Suprapubic skin (tissue), 4 donors: ENCODE measurements at regions not wholly inside any gene's neighbourhood (a gene's known extent, or its start where the extent isn't known, plus 50 kb on each side); places are given as distances from the start of the nearest gene placed in this dataset.

Experiments
- DNase-seq, 2 donors: peaks; one replicate each; pipeline ENCODE4 v3.0.0-alpha.2; 2019; ENCODE audit warnings: low spot score in 2 of 2
- H3K27ac ChIP-seq: fragments of 200-600 bp; sonication (generic); one replicate; pipeline ENCODE4 v1.5.1; 2019
- H3K27me3 ChIP-seq: fragments of 200-600 bp; sonication (generic); one replicate; pipeline ENCODE4 v1.5.1; 2019
- H3K36me3 ChIP-seq: fragments of 200-600 bp; sonication (generic); one replicate; pipeline ENCODE4 v1.5.1; 2019
- H3K4me1 ChIP-seq: fragments of 200-600 bp; sonication (generic); one replicate; pipeline ENCODE4 v1.5.1; 2019
- H3K4me3 ChIP-seq: fragments of 200-600 bp; sonication (generic); one replicate; pipeline ENCODE4 v1.5.1; 2019; ENCODE audit warnings: mild to moderate bottlenecking
- H3K9me3 ChIP-seq: fragments of 200-600 bp; sonication (generic); one replicate; pipeline ENCODE4 v1.5.1; 2019
- CTCF ChIP-seq, 2 donors: fragments of 200-600 bp in 1 of 2; fragments of 450-650 bp in 1 of 2; sonication (generic) in 1 of 2; IDR thresholded peaks; one replicate each; pipeline ENCODE4 v1.5.1; 2016 to 2019; ENCODE audit warnings: antibody characterized with exemption in 2 of 2, mild to moderate bottlenecking in 1 of 2, moderate library complexity in 1 of 2
- EP300 ChIP-seq: sonication (generic); formaldehyde crosslinking; IDR thresholded peaks from one replicate; pipeline ENCODE4 v1.6.1; 2017; ENCODE audit warnings: antibody characterized with exemption
- POLR2A ChIP-seq, 2 donors: fragments of 450-650 bp; IDR thresholded peaks; one replicate each; pipeline ENCODE4 v1.6.1; 2017; ENCODE audit warnings: antibody characterized with exemption in 2 of 2, mild to moderate bottlenecking in 2 of 2, moderate library complexity in 2 of 2
- POLR2AphosphoS5 ChIP-seq, 3 donors: sonication (generic); formaldehyde crosslinking; IDR thresholded peaks; one replicate each; pipeline ENCODE4 v1.6.1; 2017; ENCODE audit warnings: antibody characterized with exemption in 3 of 3
- WGBS: methylation state at CpG from one replicate; pipeline ENCODE4 v1.1.5; 2018; 5-methylcytosine and 5-hydroxymethylcytosine counted together

GRCh38 chr6:67094431-67094946, 1387.5 kb upstream of the EYS start:
- 57% methylated on average over 3 of the region's 3 CpGs for WGBS
- TF ChIP-seq POLR2AphosphoS5 (IDR thresholded peaks at IDR 0.05): no peak
- no peak for TF ChIP-seq POLR2A (IDR thresholded peaks at IDR 0.05)
- TF ChIP-seq CTCF (IDR thresholded peaks at IDR 0.05): no peak
- TF ChIP-seq EP300: no peak
- H3K9me3 ChIP-seq: no peaks in the 10 kb centered on the region
- no peak for DNase-seq
- no peaks in the 10 kb centered on the region for H3K4me1 ChIP-seq
- no peaks in the 10 kb centered on the region for H3K36me3 ChIP-seq
- no peaks in the 10 kb centered on the region for H3K27me3 ChIP-seq
- H3K4me3 ChIP-seq: no peak overlapping the region
- H3K27ac ChIP-seq: no peak overlapping the region

- TF ChIP-seq EP300: no peak
- no peak for TF ChIP-seq POLR2A (IDR thresholded peaks at IDR 0.05)
- no peaks in the 10 kb centered on the region for H3K27me3 ChIP-seq
- H3K4me1 ChIP-seq: no peaks in the 10 kb centered on the region
- no peak overlapping the region for H3K27ac ChIP-seq
- WGBS: 73% methylated on average over 3 of the region's 3 CpGs
- H3K4me3 ChIP-seq: no peak overlapping the region
- no peak for DNase-seq
- no peaks in the 10 kb centered on the region for H3K36me3 ChIP-seq
- no peaks in the 10 kb centered on the region for H3K9me3 ChIP-seq
These were observed 1366.9 kb upstream of the EYS start for GRCh38 chr6:67073938-67074337.

GRCh38 chr6:67068781-67069180, 1361.8 kb upstream of the EYS start:
- DNase-seq: no peak
- H3K9me3 ChIP-seq: no peaks in the 10 kb centered on the region
- TF ChIP-seq POLR2A (IDR thresholded peaks at IDR 0.05) (no peak), CTCF (IDR thresholded peaks at IDR 0.05) (no peak)
- no peaks in the 10 kb centered on the region for H3K27me3 ChIP-seq
- H3K4me3 ChIP-seq: no peak overlapping the region
- H3K36me3 ChIP-seq: no peaks in the 10 kb centered on the region
- no peaks in the 10 kb centered on the region for H3K4me1 ChIP-seq
- 91% methylated on average over 2 of the region's 2 CpGs for WGBS
- no peak overlapping the region for H3K27ac ChIP-seq

DNA sequence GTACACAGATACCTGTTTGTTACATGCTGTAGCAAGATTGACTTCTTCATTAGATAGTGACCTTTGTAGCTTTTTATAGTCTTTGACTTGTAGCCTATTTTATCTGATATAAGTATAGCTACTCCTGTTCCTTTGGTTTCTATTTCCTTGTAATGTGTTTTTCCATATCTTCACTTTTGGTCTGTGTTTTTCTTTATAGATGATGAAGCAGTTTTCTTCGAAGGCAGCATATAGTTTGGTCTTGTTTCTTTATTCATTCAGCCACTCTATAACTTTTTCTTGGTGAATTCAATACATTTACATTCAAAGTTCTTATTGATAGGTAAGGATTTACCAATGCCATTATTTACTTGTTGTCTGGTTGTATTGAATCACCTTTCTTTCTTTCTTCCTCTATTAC, 1357.3 kb upstream of the EYS start:
- H3K4me3 ChIP-seq: no peak overlapping the region
- H3K9me3 ChIP-seq: no peaks in the 10 kb centered on the region
- TF ChIP-seq EP300 (no peak), POLR2A (IDR thresholded peaks at IDR 0.05) (no peak), CTCF (IDR thresholded peaks at IDR 0.05) (no peak), POLR2AphosphoS5 (IDR thresholded peaks at IDR 0.05) (no peak)
- no peaks in the 10 kb centered on the region for H3K27me3 ChIP-seq
- no peak overlapping the region for H3K27ac ChIP-seq
- no peaks in the 10 kb centered on the region for H3K36me3 ChIP-seq
- 84% methylated on average over 1 of the region's 1 CpG for WGBS
- H3K4me1 ChIP-seq: no peaks in the 10 kb centered on the region
- DNase-seq: no peak

GRCh38 chr6:67047996-67048395, 1341.0 kb upstream of the EYS start:
- Histone ChIP-seq H3K4me1 (no peaks in the 10 kb centered on the region), H3K27ac (no peak overlapping the region), H3K36me3 (no peaks in the 10 kb centered on the region), H3K27me3 (no peaks in the 10 kb centered on the region), H3K4me3 (no peak overlapping the region), H3K9me3 (no peaks in the 10 kb centered on the region)
- WGBS: 35% methylated on average over 1 of the region's 1 CpG
- no peak for DNase-seq
- no peak for TF ChIP-seq POLR2AphosphoS5 (IDR thresholded peaks at IDR 0.05)
- no peak for TF ChIP-seq POLR2A (IDR thresholded peaks at IDR 0.05)
- no peak for TF ChIP-seq EP300
- no peak for TF ChIP-seq CTCF (IDR thresholded peaks at IDR 0.05)

- no peaks in the 10 kb centered on the region for H3K4me1 ChIP-seq
- no peaks in the 10 kb centered on the region for H3K36me3 ChIP-seq
- TF ChIP-seq EP300 (no peak), CTCF (IDR thresholded peaks at IDR 0.05) (no peak), POLR2AphosphoS5 (IDR thresholded peaks at IDR 0.05) (no peak), POLR2A (IDR thresholded peaks at IDR 0.05) (no peak)
- DNase-seq: no peak
- H3K27me3 ChIP-seq: no peaks in the 10 kb centered on the region
- no peak overlapping the region for H3K27ac ChIP-seq
- 59% methylated on average over 3 of the region's 3 CpGs for WGBS
- H3K4me3 ChIP-seq: no peak overlapping the region
- no peaks in the 10 kb centered on the region for H3K9me3 ChIP-seq
These were observed 1338.0 kb upstream of the EYS start for GRCh38 chr6:67045076-67045475.
